ENCODE measurements at regions not wholly inside any gene's neighbourhood (a gene's known extent, or its start where the extent isn't known, plus 50 kb on each side); places are given as distances from the start of the nearest gene placed in this dataset.

DNA sequence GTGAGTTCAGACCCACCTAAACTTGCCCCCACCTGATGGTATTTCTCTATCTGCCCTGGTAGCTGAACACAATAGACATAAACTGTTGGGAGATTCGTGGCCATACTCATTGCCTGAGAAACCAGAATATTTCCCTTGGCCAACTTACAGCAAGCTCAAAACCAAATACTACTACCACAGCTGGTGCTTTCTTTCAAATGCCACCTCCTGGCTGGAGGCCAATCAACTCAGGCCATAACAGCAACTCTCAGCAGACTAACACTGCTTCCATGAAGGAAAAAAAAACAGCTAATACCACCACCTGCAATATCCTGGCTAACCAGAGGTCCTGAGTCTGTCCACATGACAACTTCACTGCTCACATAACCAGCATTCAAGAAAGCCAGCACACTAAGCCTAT, 373.1 kb downstream of the CMPK2 start:
- no peak for DNase-seq

DNA sequence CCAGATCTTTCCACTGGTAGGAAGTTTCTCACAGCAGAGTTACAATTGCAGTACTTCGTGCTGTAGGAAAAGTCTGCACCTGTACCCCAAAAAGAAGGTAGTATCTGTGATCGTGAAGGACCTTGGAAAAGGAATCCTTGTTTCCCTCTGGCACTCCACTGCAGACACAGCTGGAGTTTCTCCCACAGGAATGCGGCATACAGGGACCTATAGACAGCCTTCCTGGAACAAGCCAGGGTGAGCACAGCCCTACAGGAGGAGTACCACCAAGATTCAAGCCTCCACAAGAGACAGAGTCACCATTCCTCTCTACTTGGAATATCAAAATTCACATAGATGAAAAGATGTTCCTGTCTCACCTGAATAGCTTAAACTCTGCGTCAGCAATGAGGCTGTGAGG, 372.4 kb downstream of the CMPK2 start:
- no peak for DNase-seq

DNA sequence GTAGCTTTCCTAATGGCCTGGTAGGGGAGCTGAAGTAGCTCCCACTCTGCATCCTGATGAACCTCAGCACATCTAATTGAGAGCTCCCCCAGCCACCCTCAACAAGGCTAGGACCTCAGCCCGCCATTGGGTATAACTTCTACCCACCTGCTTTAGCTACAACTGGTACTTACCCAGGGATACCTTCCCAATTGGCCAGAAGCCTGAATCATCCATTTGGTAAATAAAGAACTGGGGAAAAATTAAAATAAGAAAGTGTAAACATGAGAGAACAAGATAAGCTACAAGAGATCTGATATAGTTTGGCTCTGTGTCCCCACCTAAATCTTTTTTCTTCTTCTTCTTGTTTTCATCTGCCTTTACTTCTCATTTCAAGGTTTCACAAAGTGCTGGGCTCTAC, 372.0 kb downstream of the CMPK2 start:
- DNase-seq, result no peak

DNA sequence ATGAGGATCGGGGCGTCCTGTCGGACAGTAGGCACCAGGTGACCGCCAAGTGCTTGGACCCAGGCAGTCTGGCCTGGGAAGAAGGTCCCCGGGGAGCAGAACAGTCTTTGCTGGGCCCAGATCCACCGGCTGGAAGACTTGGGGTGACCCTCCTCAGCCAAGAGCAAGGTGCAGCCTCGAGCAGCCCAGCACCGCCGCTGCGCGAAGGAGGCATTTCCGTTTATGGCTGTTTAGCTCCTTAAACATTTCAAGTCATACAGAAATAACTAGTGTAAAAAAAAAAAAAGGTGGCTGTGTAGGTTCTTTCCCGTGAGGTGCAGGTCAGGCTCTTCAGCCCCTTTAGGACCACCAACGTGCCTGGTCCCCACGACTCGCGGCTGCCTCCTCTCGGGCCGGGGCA, 370.2 kb downstream of the CMPK2 start:
- no peak for DNase-seq

DNA sequence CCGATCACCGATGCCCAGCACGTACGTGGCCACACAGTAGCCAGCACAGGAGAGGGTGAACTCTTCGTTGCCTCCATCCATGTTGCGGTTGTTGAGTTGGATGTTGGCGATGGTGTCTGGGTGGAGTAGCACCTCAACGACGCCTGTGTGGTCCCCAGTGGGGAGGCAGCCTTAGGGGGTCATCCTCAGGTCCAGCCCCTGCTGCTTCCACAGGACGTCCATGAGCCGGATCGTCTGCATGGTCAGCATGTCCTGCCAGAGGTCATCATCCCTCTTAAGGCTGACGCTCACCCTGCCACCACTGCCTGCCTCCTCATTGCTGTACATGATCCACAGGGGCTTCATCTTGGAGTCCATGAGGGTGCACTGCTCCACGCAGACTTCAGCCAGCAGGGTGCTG, 369.3 kb downstream of the CMPK2 start:
- DNase-seq, result no peak

DNA sequence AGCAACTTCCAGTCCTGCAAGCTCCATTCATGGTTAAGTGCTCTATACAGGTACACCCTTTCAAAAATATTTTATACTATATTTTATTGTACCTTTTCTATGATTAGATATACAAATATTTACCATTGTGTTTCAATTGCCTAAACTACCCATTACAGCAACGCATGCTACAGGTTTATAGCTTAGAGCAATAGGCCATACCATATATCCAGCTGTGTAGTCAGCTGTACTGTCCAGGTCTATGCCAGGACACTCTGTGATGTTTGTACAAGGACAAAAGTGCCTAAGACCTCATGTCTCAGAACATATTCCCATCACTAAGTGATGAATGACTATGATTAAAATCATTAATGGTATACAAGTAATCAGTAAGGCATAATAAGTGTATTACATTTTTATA, 368.7 kb downstream of the CMPK2 start:
- no peak for DNase-seq

DNA sequence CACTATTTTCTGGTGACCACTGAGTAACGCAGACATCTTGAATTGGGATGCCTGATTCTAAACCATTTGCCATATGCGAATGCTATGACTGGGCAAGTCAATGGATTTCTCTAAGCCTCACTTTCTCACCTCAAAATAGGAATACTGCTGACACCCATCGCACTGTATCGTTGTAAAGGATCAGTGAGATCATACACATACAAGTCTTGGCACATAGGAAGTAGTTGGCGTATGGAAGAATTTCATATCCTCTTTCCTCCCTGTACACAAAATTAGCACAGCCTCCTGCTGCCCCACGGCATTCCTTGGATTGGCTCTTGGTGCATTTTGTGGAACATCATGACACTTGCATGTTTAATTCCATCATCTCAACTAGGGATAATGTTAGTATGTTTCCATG, 366.9 kb downstream of the CMPK2 start:
- no peak for DNase-seq

DNA sequence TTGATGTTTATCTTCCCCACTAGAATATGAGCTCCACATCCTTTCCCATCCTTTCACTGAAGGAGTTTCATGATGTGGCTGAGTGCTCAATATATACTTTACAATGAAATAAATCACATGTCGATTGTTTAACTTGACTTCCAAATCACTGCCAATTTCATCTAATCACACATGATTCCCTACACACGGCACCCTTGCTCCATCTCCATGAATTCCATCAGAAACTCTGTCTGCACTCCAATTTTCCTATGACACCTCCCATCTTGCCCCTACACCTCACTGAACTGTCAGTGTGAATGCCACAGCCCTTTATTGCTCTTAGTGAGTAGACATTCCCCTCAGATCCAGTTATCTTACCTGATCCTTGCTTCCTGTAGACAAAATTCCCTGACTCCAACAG, 366.0 kb downstream of the CMPK2 start:
- no peak for DNase-seq

DNA sequence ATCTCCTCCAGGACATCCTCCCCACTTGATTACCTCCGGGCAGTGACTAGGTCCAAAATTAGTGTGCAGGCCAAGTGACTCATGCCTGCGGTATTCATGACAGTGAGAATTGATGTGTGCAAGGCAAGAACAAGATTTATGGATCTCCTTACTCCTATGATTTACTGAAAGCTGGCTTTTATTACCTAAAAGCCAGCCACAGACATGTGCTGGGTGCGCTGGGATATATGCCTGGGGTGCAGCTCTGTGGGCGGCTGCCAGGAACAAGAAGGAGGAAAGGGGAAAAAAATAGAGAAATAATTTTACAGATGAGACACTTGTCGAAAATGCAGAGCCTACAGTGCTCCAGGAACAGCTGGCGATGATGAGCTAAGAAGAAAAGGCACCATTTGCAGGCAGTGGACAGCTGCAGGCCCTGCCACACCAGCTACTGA, 359.3 kb downstream of the CMPK2 start:
- no peak for DNase-seq

DNA sequence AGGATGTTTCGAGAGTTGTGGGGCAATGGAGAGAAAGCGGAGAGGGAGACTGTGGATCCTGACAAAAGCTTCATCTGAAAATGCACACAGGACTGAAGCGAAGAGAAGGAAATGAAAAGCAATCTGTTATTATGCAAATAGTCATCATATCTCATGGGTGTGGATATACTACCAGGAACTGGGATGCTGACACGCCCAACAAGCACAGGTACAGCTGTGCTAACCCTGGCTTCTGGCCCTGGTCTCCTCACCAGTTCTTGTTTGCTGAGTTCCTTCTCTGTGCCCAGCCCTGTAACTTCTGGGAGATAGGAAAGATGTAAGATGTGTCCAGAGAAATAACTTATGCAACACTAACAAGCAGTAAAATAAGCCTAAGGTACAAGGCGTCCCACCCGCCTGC, 358.8 kb downstream of the CMPK2 start:
- DNase-seq, result peak in 1 of 2 experiments; percentile 5

DNA sequence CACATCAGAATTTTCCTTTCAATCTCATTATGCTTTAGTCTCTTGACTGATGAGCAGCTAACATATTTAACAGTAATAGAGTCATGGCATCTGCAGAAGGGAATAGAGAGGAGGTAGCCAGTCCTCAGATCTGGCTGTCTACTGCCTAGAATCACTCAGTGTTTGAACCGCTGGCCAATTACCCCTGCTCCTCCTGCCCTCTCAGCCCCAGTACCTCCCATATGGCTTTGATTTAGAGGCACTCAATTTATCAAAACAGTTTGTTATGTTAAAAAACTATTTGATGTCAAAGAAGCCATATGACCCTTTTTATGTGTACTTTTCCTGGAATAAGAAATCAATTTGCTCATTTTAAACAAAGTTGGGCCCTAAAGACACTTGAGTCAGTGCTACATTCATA, 355.2 kb downstream of the CMPK2 start:
- DNase-seq, result no peak

DNA sequence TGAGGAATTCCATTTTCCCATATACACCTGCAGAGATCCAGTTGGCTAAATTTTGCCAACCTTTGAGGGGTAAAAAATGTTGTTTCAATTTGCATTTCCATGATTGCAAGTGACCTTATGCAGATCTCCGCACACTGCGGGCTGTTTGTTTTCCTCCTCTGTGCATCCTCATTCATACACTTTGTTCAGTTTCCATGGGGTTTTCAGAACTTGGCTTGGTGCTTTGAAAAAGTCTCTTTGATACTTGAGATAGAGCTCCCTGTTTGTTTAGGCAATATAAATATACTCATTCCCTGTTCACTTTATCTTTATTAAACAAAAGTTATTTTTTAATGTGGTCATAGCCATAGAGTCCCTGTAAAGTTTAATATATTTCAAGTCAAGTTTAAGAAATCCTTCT, 353.1 kb downstream of the CMPK2 start:
- DNase-seq, result no peak

DNA sequence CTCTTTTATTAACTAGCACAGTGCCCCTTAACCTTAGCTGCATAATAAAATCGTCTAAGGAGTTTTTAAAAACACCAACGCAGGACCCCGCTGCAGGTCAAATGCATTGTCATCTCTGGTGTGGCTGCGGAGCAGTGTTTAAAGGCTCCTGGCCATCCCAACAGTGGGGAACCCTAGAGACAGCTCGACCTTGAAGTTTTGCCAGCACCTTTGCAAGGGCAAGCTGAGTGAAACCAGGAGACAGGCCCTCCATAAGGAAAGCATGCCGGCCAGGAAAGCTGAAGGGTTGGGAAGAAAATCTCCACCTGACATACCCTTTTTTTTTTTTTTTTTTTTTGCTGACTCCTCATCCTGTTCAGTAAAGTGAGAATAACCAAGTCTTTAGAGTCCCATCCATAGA, 349.0 kb downstream of the CMPK2 start:
- DNase-seq, result no peak

DNA sequence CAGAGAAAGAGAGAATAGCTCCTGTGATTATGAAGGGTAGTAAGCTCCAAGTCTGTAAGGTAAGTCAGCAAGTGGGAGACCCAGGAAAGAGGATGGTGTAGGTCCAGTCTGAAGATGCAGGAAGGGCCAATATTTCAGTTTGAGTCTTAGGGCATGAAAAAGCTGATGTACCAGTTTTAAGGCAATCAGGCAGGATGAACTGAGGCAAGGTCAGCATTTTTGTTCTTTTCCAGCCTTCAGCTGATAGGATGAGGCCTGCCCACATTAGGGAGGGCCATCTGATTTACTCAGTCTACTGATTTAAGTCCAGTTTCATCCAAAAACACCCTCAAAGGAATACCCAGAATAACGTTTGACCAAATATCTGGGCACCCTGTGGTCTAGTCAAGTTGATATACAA, 347.3 kb downstream of the CMPK2 start:
- DNase-seq, result no peak

DNA sequence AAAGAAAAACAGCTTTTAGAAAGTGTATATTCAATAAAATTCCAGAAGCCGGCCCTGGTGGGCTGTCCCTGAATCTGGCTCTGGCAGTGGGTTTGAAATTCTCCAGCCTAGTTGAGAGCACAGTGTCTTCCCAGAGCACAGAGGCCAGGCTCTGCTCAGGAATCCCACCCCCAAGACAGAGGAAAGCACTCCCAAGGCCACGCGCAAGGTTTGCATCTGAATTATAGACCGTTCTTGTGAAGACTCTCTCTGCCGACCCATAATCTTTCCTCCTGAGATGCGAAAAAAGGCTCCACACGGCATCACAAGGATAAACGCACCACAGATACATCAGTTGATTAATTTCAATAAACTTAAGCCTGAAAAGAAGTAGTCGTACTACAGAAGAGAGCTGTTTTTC, 342.2 kb downstream of the CMPK2 start:
- DNase-seq, result no peak

DNA sequence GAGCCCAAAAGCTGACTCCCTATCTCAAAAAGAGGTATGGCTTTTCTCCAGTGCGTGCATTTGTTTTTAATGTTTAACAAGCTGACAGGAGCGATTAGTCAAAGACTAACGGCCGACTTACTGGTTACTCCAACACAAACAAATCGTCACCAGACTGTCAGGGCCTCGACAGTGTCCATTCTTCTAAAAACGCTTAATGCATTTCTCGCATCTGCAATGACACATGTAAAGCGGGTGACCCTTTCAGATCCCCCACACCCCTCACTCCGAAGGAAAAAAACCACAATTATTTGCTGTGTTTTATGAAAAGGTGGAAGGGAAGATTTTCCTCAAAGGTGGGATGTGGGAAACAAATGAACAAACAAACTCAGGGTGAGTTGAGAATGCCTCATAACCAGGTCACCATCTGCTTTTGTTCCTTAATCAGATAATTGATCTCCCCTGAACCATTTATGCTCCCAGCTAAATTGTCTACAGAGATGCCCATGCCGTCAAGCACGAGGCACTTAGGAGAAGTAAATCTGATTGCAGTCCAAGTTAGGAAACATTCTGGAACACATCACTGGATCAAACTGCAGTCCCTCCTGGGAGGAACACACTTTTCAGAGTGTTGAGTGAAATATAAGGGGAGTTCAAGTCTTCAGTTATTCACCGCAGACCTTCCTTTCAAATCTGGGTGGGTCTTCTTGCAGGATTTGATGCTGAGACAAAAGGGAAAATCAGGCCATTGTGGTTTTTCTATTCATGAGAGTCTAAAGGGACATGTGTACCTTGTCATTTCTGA, 340.8 kb downstream of the CMPK2 start:
- no peak for DNase-seq

DNA sequence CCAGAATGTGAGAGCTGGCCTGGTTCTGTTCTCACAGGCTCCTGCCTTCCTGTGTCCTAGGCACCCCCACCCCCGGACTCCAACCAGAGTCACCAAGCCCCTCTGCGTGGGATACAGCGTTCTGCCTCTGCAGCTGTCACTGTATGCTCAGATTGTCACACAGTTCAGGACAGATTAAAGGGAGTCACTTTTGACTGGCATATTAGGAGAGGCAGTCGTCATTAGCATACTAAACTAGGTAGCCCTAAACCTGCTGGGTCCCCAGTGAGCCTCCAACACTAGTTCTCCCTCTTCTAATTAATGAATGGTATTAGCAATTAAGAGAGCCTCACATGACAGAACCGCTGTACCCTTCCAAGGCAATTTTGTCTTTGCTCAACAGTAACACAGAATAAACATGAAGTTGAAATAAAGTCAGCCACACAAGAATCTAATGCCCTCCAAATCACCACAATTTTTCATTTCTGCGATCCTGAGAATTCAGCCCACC, 340.2 kb downstream of the CMPK2 start:
- DNase-seq, result no peak

DNA sequence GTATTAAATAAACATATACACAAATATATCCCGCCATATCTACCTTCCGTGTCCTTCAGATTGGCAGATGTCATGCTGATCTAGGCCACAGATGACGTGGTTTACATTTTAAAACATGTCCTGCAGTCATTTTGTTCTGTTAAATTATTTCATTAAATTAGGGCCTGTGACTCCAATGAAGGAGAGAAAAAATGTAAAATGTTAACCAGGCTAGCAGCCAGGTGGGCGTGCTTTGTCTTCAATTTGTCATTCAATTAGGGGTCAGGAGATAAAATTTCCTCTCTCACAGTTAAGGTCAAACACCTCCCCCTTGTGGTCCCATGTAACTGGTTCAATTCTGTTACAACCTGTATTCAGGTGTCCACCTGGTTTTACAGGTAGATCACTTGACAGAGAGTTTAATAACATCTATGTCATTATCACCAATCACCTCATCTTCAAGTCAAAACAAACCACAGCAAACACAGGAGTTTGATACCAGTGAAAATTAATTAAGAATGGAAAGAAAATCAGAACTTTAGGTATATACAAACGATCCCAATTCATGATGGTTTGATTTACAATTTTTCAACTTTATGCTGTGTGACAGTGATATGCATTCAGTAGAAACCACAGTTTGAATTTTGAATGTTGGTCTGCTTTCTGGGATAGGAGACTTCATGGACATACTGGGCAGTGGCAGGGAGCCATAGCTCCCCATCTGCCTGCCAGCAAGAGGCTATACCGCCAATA, 339.4 kb downstream of the CMPK2 start:
- peak; percentile 20 to 43 for DNase-seq

DNA sequence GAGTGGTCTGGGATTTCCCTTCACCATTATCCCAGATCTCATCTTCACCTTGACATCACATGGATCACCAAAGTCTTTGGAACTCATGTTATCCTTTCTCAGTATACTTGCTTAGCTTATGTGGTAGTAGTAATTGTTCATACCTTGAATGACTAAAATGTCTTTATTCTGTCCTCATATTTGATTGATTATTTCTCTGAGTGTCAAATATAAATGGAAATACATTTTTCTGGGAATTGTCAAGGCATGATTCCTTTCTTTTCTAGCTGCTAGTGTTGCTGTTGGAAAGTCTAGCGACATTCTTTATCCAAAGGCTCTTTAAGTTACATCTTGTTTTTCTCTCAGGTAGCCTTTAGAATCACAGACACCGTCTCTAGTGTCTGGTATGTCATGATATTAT, 334.4 kb downstream of the CMPK2 start:
- DNase-seq, result no peak

DNA sequence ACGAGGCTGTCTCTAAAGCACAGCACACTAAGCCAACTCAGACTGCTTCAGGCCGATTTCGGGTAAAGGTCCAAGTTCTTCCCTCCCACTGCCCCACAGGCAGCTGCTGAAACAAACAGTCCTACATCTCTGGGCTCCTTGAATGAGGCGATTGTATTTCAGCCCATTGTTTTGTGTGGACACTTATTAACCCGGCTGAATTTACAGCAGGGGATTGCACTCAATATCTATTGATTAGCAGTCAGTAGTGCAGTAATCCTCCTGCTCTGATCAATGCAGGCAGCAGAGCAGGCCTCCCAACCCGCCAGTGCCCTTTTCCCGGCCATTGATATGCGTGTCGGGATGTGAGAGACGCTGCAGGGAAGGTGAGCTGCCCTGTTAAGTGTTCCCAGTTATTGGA, 330.1 kb downstream of the CMPK2 start:
- no peak for DNase-seq

DNA sequence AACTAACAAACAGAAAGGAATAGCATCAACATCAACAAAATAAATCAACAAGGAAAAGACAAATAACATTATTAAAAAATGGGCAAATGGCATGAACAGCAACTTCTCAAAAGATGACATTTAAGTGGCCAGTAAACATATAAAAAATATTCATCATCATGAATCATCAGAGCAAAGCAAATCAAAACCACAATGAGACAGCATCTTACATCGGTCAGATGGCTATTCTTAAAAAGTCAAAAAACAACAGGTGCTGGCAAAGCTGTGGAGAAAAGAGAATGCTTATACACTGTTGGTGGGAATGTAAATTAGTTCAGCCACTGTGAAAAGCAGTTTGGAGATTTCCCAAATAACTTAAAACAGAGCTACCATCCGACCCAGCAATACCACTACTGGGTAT, 327.1 kb downstream of the CMPK2 start:
- DNase-seq, result no peak

DNA sequence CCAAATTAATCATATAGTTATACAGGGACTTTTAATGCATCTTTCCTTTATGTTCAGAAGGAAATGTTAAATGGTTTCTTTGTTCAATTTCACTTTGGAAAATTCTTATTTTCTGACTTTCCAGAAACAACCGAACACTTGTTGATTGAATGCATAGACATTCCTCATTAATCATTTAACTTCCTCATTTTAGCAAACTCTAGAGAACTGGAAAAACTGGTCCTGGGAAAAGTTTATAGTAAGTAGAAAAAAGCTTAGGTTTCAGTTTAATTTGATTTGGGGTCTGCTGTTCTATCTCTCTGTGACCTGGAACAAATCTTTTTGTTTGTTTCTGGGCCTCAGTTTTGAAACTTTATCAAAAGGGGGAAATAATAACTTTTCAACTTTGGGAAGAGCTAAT, 320.4 kb downstream of the CMPK2 start:
- no peak for DNase-seq

DNA sequence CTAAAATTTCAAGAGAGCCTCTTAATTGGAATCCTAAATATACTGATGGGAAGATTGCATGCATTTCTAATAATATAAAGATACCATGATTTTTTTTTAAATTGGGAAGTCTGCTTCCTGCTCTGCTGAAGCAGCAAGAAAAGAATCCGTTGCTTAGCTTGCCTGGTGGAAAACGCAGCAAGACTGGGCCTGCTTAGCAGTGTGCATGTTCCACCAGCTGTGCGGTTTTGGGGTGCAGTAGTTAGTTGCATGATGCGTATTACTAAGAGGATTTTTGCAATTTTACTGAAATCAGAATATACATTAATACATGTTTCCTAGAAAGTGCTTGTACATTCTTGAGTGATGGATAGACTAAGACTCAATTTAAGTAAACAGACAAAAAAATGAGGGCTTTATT, 319.9 kb downstream of the CMPK2 start:
- no peak for DNase-seq

DNA sequence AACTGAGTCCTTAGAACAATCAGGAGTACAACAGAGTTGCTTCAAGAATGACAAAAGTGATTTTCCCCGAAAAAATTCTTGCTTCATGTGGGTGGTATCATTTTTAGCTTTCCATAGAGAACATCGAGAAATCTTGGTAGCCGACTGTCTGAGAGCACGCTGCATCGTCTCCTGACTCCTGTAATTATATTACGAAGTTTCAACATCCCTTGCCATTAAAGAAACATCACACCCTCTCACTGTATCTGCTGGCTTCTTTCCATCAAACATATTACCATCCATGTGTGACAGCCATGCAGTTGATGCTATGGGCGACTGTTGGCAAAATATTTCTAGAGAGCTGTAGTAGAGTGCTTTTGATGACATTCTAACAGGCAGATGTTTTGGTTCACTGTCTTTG, 311.2 kb downstream of the CMPK2 start:
- DNase-seq, result no peak

DNA sequence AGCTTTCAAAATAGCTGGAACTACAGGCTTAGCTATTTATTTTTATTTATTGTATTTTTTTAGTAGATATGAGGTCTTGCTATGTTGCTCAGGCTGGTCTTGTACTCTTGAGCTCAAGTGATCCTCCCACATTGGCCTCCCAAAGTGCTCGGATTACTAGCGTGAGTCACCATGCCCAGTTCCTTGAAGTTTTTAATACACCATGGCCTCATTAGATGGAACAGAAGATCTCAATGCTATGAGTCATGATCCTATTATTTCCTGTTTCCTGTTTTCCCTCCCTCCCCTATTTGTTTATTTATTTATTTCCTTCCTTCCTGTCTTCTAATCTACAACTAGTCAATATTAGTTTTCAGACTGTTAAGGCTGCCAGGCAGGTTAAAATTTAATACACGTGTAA, 309.0 kb downstream of the CMPK2 start:
- no peak for DNase-seq

All from NCI-H526 (cell line).